ENCODE measurements at regions not wholly inside any gene's neighbourhood (a gene's known extent, or its start where the extent isn't known, plus 50 kb on each side); places are given as distances from the start of the nearest gene placed in this dataset.

- no peak overlapping the region for H3K4me3 ChIP-seq (ENCODE audit: control insufficient read depth, low read depth, low read length)
- TF ChIP-seq CTCF (IDR thresholded peaks at IDR 0.05; ENCODE audit: control insufficient read depth, insufficient read depth, low read depth, low read length, missing control alignments), result no peak
- no peak for DNase-seq (ENCODE audit: low read depth)
These were observed 107.7 kb downstream of the FAM53A start for GRCh38 chr4:1576304-1576960.

DNA sequence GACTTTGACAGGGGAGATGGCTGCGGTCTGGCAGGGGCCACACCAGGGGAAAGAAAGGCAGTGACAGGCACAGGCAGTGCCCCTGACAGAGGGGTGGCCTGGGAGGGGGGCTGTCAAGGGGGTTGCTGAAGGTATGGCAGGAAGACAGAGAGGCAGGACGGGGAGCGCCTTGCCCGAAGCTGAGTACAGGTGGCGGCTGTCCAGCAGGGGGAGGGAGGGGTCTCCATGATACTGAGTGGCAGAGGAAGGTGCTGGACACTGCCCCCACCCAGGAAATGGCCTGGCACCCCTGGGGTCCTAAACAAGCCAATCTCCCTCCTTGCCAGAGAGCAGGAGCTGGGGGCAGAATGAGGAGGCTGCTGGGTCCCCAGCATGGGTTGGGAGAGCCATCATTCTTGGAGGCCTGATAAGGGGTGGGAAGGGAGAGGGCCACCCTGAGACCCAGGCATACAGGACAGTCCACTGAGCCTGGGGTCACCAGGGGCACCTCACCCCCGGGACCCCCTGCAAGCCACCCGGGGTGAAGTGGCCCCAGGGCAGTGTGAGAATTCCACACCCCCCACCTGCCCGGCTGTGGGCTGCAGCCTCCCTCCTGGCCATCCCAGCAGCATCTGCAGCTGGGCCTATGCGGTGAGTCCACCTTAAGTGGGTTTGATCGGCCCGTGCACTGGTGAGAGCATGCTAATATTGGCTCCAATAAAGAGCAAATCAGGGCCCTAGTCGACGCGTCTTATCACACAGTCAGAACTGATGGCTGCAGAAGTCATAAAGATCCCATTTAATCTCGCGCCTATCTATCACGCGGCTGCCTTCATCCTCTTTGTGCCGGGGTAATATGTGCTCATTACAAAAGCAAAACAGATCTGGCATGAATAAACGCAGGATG is 108.5 kb downstream of the FAM53A start:
- DNase-seq (ENCODE audit: low read depth), result no peak
- H3K4me3 ChIP-seq (ENCODE audit: control insufficient read depth, low read depth, low read length), result no peak overlapping the region
- TF ChIP-seq CTCF (IDR thresholded peaks at IDR 0.05; ENCODE audit: control insufficient read depth, insufficient read depth, low read depth, low read length, missing control alignments), result no peak

DNA sequence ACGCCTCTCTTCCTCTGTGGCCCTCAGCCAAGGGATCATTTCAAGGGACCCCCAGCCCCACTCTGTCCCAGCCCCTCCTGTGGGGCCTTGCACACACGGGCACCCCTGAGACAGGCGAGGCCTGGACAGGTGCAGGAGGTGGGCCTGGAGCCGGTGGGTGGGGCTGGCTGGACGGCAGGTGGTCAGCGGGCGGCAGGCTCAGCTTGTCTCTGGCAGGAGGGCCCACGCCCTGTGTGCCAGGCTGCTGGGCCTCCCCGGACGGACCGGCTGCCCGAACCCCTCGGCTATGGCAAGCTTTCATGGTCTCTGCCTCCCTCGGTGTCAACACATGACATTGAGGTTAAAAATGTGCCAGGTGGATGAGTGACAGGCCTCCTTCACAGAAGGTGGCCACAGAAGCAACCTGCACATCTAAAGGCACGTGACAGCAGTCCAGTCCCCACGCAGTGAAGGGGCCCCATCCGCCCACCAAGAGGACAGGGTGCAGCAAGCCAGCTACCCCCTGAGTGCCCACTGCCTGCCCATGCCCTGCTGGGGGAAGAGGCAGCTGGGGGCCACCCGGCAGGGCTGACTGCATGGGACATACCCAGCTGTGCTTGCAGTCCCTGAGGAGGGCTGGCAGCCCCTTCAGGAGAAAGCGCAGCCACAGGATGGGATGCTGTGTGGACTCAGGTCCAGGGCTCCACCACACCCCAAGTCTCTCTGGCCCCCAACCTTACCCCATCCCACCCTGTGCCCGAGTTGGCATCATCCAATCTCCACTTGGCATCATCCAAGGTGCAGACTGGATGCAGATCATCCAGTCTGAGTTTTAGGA is 109.3 kb downstream of the FAM53A start:
- no peak for DNase-seq (ENCODE audit: low read depth)
- no peak overlapping the region for H3K4me3 ChIP-seq (ENCODE audit: control insufficient read depth, low read depth, low read length)
- no peak for TF ChIP-seq CTCF (IDR thresholded peaks at IDR 0.05; ENCODE audit: control insufficient read depth, insufficient read depth, low read depth, low read length, missing control alignments)

- no peak for TF ChIP-seq CTCF (IDR thresholded peaks at IDR 0.05; ENCODE audit: control insufficient read depth, insufficient read depth, low read depth, low read length, missing control alignments)
- H3K4me3 ChIP-seq (ENCODE audit: control insufficient read depth, low read depth, low read length), result no peak overlapping the region
- no peak for DNase-seq (ENCODE audit: low read depth)
These were observed 110.2 kb downstream of the FAM53A start for GRCh38 chr4:1573830-1574459.

GRCh38 chr4:1572964-1573720 is 111.0 kb downstream of the FAM53A start:
- DNase-seq (ENCODE audit: low read depth), result no peak
- TF ChIP-seq CTCF (IDR thresholded peaks at IDR 0.05; ENCODE audit: control insufficient read depth, insufficient read depth, low read depth, low read length, missing control alignments), result no peak
- H3K4me3 ChIP-seq (ENCODE audit: control insufficient read depth, low read depth, low read length), result no peak overlapping the region
